Daoy (cell line): ENCODE measurements at regions not wholly inside any gene's neighbourhood (a gene's known extent, or its start where the extent isn't known, plus 50 kb on each side); places are given as distances from the start of the nearest gene placed in this dataset.

Experiments
- DNase-seq: peaks from one replicate; pipeline ENCODE4 v3.0.0-alpha.2; 2015; ENCODE audit warnings: low read depth

GRCh38 chr4:3818371-3818770 lies 52.2 kb downstream of the ADRA2C start:
- no peak for DNase-seq

GRCh38 chr4:3819210-3819919 lies 53.2 kb downstream of the ADRA2C start:
- DNase-seq = no peak

GRCh38 chr4:3820016-3820805 lies 54.0 kb downstream of the ADRA2C start:
- no peak for DNase-seq

- DNase-seq = no peak
Measured at GRCh38 chr4:3820806-3821579, 54.8 kb downstream of the ADRA2C start.

GRCh38 chr4:3821580-3822229 lies 55.5 kb downstream of the ADRA2C start:
- no peak for DNase-seq

GRCh38 chr4:3822230-3822947 lies 56.2 kb downstream of the ADRA2C start:
- peak; percentile 32 for DNase-seq

- no peak for DNase-seq
Measured at GRCh38 chr4:3823496-3824341, 57.5 kb downstream of the ADRA2C start.

GRCh38 chr4:3824521-3825270 lies 58.5 kb downstream of the ADRA2C start:
- DNase-seq = no peak

GRCh38 chr4:3825530-3825929 lies 59.3 kb downstream of the ADRA2C start:
- no peak for DNase-seq

GRCh38 chr4:3826247-3827172 lies 60.3 kb downstream of the ADRA2C start:
- DNase-seq = peak; percentile 42

GRCh38 chr4:3827616-3828492 lies 61.7 kb downstream of the ADRA2C start:
- peak; percentile 68 for DNase-seq

- no peak for DNase-seq
Measured at GRCh38 chr4:3828546-3828945, 62.4 kb downstream of the ADRA2C start.

- no peak for DNase-seq
Measured at GRCh38 chr4:3829211-3829955, 63.2 kb downstream of the ADRA2C start.

- DNase-seq = no peak
Measured at GRCh38 chr4:3829956-3830773, 64.0 kb downstream of the ADRA2C start.

- no peak for DNase-seq
Measured at GRCh38 chr4:3830774-3831528, 64.8 kb downstream of the ADRA2C start.
